Esophagus squamous epithelium (tissue), 5 donors: ENCODE measurements at regions not wholly inside any gene's neighbourhood (a gene's known extent, or its start where the extent isn't known, plus 50 kb on each side); places are given as distances from the start of the nearest gene placed in this dataset.

Experiments used
- DNase-seq: peaks from one replicate; lab custom pipeline; 2025; lab: John Stamatoyannopoulos, UW
- H3K27ac ChIP-seq, 4 donors: fragments of 200-600 bp; sonication (generic); one replicate each; pipeline ENCODE4 v1.5.1; 2016 to 2019; ENCODE audit warnings: mild to moderate bottlenecking in 1 of 4
- H3K27me3 ChIP-seq, 4 donors: fragments of 200-600 bp; sonication (generic); 1 replicate in 3 of 4; 2 replicates in 1 of 4; pipeline versions ENCODE4 v1.5.1 to v1.6.0; 2017 to 2021; ENCODE audit warnings: antibody characterized with exemption in 1 of 4
- H3K36me3 ChIP-seq, 3 donors: fragments of 200-600 bp; sonication (generic); one replicate each; pipeline ENCODE4 v1.5.1; 2016 to 2019
- H3K4me1 ChIP-seq, 3 donors: fragments of 200-600 bp; sonication (generic); one replicate each; pipeline ENCODE4 v1.5.1; 2017 to 2019
- H3K4me3 ChIP-seq, 4 donors: fragments of 200-600 bp; sonication (generic); 1 replicate in 3 of 4; 2 replicates in 1 of 4; pipeline ENCODE4 v1.5.1; 2016 to 2019; ENCODE audit warnings: mild to moderate bottlenecking in 2 of 4, moderate library complexity in 1 of 4
- H3K9me3 ChIP-seq, 3 donors: fragments of 200-600 bp; sonication (generic); one replicate each; pipeline ENCODE4 v1.5.1; 2016 to 2019
- CTCF ChIP-seq, 6 experiments: fragments of 450-650 bp in 4 of 6; fragments of 200-600 bp in 2 of 6; sonication (generic) in 2 of 6; IDR thresholded peaks; one replicate each; pipeline ENCODE4 v1.5.1; 2016 to 2019; ENCODE audit warnings: antibody characterized with exemption in 6 of 6, mild to moderate bottlenecking in 4 of 6, moderate library complexity in 4 of 6
- POLR2A ChIP-seq, 4 donors: fragments of 450-650 bp; IDR thresholded peaks; one replicate each; pipeline ENCODE4 v1.6.1; 2017; ENCODE audit warnings: antibody characterized with exemption in 4 of 4, mild to moderate bottlenecking in 4 of 4, moderate library complexity in 3 of 4
- WGBS, 2 donors: methylation state at CpG; one replicate each; pipeline ENCODE4 v1.1.5; 2018; 5-methylcytosine and 5-hydroxymethylcytosine counted together
- intact Hi-C: fragments of 100-400 bp; cut with DNase I; formaldehyde crosslinking; loops from one replicate; pipeline ENCODE4 v1.15.0; 2022
- donor health status: DM: yes; HTN: yes; CAD: no.

- no peaks in the 10 kb centered on the region for H3K36me3 ChIP-seq
- no peak overlapping the region for H3K4me3 ChIP-seq
- TF ChIP-seq POLR2A (IDR thresholded peaks at IDR 0.05) (no peak), CTCF (IDR thresholded peaks at IDR 0.05) (no peak)
- H3K4me1 ChIP-seq, result no peaks in the 10 kb centered on the region
- no peaks in the 10 kb centered on the region for H3K27me3 ChIP-seq
- H3K9me3 ChIP-seq, result no peaks in the 10 kb centered on the region
- intact Hi-C loops, result no loop called here
- 23 to 33% methylated on average over 3 of the region's 3 CpGs for WGBS, 2 donors
- no peak overlapping the region for H3K27ac ChIP-seq
- DNase-seq, result no peak
Measured at GRCh38 chrX:3450881-3451570, 104.6 kb upstream of the MXRA5 start.

- intact Hi-C loops, result no loop called here
- DNase-seq, result no peak
- no peaks in the 10 kb centered on the region for H3K36me3 ChIP-seq
- 54 to 55% methylated on average over 4 of the region's 4 CpGs for WGBS, 2 donors
- H3K4me3 ChIP-seq, result no peak overlapping the region
- H3K4me1 ChIP-seq, result no peaks in the 10 kb centered on the region
- H3K27me3 ChIP-seq, result no peaks in the 10 kb centered on the region
- no peaks in the 10 kb centered on the region for H3K9me3 ChIP-seq
- no peak overlapping the region for H3K27ac ChIP-seq
- TF ChIP-seq POLR2A (IDR thresholded peaks at IDR 0.05) (no peak), CTCF (IDR thresholded peaks at IDR 0.05) (no peak)
Measured at GRCh38 chrX:3449287-3449686, 102.8 kb upstream of the MXRA5 start.

- DNase-seq, result no peak
- no peaks in the 10 kb centered on the region for H3K4me1 ChIP-seq
- no peaks in the 10 kb centered on the region for H3K9me3 ChIP-seq
- WGBS, 2 donors, result 54 to 73% methylated on average over 3 to 4 of the region's 4 CpGs
- intact Hi-C loops, result no loop called here
- no peaks in the 10 kb centered on the region for H3K36me3 ChIP-seq
- H3K27me3 ChIP-seq, result no peaks in the 10 kb centered on the region
- TF ChIP-seq CTCF (IDR thresholded peaks at IDR 0.05), result no peak
- TF ChIP-seq POLR2A (IDR thresholded peaks at IDR 0.05), result no peak
- no peak overlapping the region for H3K4me3 ChIP-seq
- H3K27ac ChIP-seq, result no peak overlapping the region
Measured at GRCh38 chrX:3448563-3448962, 102.1 kb upstream of the MXRA5 start.

- Histone ChIP-seq H3K36me3 (no peaks in the 10 kb centered on the region), H3K4me1 (no peaks in the 10 kb centered on the region), H3K9me3 (no peaks in the 10 kb centered on the region), H3K27me3 (no peaks in the 10 kb centered on the region), H3K27ac (no peak overlapping the region), H3K4me3 (no peak overlapping the region)
- DNase-seq, result no peak
- 81 to 87% methylated on average over 4 of the region's 4 CpGs for WGBS, 2 donors
- TF ChIP-seq POLR2A (IDR thresholded peaks at IDR 0.05) (no peak), CTCF (IDR thresholded peaks at IDR 0.05) (no peak)
- intact Hi-C loops, result no loop called here
Measured at GRCh38 chrX:3445806-3446490, 99.5 kb upstream of the MXRA5 start.

- no peaks in the 10 kb centered on the region for H3K36me3 ChIP-seq
- intact Hi-C loops, result no loop called here
- H3K9me3 ChIP-seq, result no peaks in the 10 kb centered on the region
- H3K4me1 ChIP-seq, result no peaks in the 10 kb centered on the region
- no peaks in the 10 kb centered on the region for H3K27me3 ChIP-seq
- 66 to 70% methylated on average over 2 to 4 of the region's 4 CpGs for WGBS, 2 donors
- H3K4me3 ChIP-seq, result no peak overlapping the region
- no peak for TF ChIP-seq POLR2A (IDR thresholded peaks at IDR 0.05)
- H3K27ac ChIP-seq, result no peak overlapping the region
- DNase-seq, result no peak
Measured at GRCh38 chrX:3443184-3443583, 96.7 kb upstream of the MXRA5 start.
